GM19023 (cell line): ENCODE measurements at regions not wholly inside any gene's neighbourhood (a gene's known extent, or its start where the extent isn't known, plus 50 kb on each side); places are given as distances from the start of the nearest gene placed in this dataset.
"Not testable (repeated sequence)": the region's sequence is repeated elsewhere in the genome, so short reads cannot be mapped to it uniquely, and the experiment has no call there.

Experiments
- ATAC-seq: cut with Tn5 transposase; IDR thresholded peaks from one replicate; pipeline ENCODE4 v1.9.1; 2021; ENCODE audit warnings: mild to moderate bottlenecking, moderate library complexity; ENCODE audit not compliant: unreplicated experiment

DNA sequence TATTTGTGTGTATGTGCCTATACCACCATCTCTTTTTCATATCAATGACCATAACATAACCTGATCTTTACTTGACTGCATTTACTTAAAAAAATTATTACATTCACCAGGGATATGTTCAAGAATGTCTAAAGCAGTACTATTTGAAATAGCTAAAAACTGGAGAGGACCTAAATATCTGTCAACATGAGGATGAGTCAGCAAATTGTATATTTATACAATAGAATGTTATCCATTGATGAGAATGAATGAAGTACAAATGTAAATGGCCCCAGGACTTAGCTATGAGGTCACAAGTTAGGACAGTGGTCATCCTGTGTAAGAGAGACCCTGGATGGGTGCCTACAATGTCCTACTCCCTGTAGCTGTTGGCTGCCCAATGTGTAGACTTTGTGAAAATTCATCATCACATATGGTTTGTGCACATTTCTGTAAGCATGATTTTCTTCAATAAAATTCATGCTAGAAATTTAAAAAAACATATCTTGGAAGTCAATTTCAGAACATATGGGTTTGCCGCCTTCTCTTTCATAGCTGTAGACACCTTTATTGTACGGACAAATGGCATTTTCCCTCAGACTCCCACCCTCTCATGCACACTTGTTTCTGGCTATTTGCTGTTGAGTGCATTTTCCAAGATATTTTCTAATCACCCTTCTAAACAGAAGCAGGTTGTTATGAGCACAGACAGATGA lies 202.4 kb downstream of the CDH26 start:
- no peak for ATAC-seq

DNA sequence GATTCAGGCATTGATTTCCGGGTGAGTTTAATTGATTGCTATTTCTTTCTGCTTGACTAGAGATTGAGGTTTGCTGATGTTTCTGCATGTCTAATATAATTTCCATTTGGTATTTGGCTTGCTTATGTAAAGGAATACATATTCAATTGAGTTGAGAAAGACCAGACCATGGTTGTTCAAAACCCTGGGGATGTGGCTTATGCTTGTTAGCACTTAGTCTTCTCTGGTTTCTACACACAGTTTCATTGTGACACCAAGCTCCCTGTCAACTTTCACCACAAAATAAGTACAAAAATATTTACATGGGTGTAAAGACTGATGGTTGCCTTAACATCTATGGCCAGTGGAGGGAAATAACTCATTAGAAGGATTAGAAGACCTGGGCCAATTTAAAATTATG lies 209.6 kb downstream of the CDH26 start:
- no peak for ATAC-seq

DNA sequence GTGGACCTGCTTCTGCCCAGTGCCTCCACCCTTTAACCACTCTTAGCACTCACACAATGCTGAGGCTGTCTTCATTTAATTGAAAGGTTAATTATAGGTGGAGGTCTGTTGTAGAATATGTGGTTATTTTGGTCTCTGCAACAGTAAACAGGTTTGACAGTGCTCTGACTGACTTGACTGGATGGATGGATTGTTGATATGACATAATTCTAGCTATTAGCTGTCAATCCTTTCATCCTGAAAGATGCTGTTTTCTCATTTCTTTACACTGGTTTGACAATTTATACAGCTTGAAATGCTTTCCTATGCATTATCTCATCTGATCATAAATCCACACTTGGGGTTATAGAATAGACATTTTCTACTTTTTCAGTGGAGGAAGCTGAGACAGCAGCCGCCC lies 210.7 kb downstream of the CDH26 start:
- no peak for ATAC-seq

DNA sequence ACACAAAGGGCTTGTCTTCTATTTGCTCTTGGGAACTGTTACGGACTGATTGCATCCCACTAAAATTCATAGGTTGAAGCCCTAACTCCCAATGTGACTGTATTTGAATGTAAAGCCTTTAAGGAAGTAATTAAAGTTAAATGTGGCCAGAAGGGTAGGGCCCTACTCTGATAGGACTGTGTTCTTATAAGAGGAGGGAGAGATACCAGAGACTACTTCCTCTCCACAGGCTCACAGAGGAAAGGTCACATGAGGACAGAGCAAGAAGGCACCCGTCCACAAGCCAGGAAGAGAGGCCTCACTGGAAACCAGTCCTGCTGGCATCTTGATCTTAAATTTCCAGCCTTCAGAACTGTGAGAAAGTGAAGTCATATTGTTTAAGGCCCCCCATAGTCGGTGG lies 211.9 kb downstream of the CDH26 start:
- no peak for ATAC-seq

DNA sequence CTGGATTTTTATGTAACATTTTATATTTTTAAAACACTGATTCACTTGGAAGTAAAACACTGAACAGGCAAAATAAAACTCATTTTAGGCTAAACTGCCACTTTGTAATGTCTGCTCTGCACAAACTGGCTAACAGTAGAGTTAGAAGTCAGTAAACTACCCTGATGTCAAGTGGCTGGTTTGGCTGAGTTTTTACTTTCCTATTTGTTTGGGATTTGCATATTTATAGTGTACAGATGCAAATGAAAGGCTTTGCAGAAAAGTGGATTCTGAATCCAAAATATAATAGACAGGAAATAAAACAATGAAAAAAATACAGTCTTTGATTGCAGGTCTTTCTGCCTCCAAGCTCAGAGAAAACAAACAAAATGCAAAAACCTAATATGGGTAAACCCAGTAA lies 213.1 kb downstream of the CDH26 start:
- no peak for ATAC-seq

DNA sequence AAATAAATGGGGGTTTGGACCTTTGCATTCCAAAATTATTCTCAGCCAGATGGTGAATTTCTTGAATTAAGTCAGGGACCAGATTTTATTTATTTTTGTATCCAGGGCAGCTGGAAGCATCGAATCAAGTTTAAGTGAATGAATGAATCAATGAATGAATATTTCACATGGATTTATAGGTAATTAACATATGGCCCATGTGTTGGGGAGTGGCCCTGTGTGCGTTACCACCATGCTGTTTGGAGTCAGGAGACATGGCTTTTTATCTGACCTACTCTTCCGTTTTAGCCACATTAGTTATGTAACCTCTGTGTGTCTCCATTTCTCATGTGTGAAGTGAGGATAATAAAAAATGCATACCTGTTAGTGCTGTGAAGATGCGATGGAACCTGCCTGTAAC lies 213.5 kb downstream of the CDH26 start:
- no peak for ATAC-seq

DNA sequence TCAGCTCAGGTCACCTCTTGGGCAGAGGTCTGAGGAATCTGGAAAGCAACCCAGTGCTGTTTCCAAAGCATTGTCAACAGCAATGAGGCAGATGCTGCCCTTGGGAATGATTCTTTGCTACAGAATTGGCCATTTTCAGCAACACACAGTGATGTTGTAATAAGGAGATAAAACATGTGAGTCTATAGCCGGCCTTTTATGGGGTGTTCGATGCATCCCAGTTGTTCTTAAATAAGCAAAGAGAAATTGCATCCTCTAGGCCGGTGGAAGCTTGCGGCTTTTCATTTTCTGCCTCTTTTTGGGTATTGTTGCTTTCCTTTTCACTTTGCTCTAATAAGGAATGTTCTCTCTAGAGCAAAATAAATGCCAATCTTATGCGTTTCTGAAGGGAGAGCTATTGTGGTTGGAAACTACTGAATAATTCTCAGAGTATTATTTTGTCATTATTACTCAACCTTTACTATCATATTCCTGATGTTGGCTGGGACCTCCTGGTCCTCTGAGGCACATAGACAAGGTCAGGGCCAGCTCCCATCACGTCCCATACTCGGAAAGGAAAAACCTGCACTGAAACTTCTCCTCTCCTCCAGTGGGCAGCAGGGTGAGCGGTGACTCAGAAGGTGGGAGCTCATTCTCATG lies 214.2 kb downstream of the CDH26 start:
- ATAC-seq = no peak

DNA sequence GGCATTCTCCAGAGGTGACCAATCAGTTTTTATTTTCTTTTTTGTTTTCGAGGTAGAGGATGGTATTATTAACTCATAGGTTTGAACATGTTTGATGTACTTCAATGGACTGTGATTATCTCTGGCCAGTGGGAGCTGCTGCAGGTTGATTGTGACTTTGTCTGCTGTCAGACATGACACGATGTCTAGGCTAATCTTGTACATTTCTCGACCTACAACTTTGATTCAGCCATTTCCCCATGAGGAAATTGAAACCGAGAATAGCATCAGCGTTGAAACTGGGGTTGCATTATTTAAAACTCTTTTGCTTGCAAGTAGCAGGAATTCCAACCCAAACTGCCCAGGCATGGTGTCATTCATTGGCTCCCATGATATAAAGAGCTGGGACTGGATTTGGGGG lies 218.9 kb downstream of the CDH26 start:
- ATAC-seq = no peak

DNA sequence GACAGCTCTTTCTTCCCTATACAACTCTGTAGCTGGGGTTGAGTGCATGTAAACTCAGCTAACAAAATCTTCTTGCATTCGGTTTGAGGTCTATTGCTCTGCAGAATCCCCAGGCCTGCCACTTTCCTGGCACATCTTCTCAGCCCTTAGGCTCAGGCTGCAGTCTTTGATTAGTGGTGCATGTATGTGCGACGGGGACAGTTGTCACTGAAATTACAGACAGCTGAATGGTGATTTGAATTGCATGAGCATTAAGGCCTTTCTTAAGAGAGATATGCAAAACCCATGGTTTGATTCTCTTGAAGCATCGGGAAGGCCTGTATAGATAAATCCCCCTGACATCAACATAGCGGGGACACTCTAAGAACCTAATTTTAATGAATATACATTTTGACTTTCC lies 222.8 kb downstream of the CDH26 start:
- ATAC-seq = no peak

DNA sequence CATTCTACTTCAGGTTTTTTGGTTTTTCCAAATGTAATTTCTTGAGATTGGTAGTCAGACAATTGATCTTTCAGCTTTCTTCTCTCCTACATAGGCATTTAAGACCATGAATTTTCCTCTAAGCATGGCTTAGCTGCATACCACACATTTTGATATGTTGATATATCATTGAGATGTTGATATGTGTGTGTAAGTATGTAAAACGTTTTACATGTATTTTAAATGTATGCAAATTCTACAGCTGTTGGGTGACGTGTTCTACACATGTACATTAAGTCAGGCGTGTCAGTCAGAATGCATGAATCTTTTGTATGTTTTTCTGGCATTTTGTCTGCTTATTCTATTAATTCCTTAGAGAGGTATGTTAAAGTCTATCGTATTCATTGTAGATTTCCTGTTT lies 228.2 kb downstream of the CDH26 start:
- no peak for ATAC-seq

DNA sequence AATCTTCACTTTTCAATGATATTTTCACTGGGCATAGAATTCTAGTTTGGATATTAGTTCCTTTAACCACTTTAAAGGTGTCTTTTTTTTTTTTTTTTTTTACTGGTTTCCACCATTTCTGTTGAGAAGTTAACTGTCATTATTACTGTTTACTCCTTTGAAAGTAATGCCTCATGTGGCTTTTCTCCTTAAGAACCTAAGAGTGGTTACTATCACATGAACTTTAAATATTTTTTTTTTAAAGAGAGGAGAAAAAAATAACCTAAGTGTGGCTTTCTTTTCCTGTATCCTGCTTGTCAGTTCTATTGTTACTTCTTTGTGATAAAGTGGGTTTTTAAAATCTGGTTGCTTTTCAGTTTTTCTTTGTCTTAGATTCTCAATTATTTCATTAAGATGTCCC lies 229.5 kb downstream of the CDH26 start:
- no peak for ATAC-seq

DNA sequence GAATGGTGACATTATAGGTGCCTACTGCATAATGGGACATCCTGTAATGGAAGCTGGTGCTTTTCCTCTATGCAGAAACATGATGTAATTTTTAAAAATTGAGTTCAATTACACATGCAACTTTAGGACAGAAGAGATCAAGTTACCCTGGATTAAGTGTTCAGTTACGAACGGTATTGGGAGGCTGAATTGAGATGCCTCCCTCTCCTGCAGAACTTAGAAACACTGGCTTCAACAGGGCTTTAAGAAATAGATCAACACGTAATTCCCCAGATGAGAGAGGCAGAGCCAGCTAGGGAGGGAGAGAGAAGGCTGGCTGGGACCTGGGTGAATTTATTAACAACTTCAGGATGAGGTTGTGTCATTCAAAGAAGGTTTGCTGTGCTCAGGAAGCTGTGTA lies 232.8 kb downstream of the CDH26 start:
- ATAC-seq = no peak

DNA sequence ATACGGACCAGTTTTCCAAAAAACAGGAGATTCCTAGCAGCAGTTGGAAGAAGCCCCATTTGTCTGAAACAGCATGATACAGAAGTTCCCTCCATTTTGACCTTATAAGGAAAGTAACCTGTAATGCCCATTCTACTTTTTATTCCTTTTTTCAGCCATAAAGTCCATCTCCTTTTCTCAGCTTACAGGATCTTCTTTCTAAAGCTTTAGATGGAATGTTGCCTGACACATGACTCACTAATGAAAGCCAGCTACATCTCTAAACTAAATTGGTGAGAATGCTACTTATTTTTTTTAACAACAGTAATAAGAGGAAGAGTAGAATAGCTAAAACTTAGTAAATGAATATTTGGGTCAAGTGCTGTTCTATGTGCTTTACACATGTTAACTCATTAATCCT lies 234.1 kb downstream of the CDH26 start:
- ATAC-seq = no peak

DNA sequence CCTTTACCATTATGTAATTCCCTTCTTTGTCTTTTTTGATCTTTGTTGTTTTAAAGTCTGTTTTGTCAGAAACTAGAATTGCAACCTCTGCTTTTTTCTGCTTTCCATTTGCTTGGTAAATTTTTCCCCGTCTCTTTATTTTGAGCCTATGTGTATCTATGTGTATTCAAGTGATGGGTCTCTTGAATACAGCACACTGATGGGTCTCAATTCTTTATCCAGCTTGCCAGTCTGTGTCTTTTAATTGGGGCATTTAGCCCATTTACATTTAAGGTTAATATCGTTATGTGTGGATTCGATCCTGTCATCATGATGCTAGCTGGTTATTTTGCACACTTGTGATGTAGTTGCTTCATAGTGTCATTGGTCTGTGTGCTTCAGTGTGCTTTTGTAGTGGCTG lies 240.9 kb downstream of the CDH26 start:
- ATAC-seq = not testable (repeated sequence)

DNA sequence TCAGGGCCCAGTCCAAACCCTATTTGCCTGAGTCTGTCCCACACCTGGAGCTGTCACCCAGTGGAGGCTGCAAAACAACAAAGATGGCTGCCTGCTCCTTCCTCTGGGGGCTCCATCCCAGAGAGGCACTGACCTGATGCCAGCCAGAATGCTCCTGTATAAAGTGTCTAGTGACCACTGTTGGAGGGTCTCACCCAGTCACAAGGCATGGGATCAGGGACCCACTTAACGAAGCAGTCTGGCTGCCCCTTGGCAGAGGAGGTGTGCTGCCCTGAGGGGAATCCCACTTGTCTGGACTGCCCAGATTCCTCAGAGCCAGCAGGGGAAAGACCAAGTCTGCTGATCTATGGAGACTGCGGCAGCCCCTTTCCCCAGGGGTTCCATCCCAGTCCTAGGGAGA lies 241.6 kb downstream of the CDH26 start:
- ATAC-seq = no peak

DNA sequence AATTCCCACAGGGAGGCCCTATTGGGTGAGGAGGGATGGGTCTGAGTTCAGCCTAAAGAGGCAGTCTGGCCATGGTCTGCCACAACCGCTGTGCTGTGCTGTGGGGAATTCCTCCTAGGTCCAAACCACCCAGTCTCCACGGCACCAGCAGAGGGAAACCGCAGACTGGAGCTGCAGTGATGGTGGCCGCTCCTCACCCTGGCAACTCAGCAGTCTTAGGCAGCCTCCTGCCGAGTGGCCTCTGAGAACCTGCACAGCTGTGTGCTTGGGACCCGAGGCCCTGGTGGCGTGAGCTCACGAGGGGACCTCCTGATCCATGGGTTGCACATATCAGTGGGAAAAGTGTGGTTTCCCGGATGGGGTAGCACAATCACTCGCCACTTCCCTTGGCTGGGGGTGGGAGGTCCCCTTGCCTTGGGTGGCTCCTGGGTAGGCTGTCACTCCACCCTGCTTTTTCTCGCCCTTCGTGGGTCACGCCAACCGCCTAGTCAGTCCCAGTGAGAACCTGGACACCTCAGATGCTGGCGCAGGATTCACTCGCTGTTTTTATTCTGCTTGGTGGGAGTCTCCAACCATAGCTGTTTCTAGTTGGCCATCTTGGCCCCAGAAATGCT lies 242.2 kb downstream of the CDH26 start:
- ATAC-seq = no peak

DNA sequence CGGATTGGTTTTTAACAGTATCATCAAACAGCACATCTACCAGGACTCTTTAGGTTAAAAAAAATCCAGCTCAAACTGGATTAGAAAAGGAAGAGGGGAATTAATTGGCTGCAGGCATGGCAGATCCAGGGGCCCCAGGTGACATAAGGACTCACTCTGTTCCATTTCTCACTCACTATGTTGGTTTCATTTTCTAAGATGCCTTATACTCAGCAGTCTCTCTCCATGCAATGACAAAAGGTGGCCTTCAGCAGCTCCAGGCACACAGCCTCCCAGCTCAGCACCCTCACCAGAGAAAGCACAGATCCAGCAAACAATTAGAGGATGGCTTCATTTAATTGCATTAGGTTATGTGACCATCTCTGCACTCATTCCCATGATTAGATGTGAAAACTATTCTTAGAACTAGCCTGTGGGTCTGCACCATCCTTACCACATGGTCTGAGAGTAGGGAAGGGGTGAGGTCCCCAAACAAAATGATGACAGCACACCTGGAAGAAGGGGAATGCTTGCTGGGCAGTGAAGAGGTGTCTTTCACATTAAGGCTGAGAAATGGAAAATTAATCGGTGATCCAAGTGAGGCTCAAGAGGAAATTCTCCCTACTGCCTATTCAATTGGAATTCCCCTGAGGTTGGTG lies 243.1 kb downstream of the CDH26 start:
- ATAC-seq = no peak

DNA sequence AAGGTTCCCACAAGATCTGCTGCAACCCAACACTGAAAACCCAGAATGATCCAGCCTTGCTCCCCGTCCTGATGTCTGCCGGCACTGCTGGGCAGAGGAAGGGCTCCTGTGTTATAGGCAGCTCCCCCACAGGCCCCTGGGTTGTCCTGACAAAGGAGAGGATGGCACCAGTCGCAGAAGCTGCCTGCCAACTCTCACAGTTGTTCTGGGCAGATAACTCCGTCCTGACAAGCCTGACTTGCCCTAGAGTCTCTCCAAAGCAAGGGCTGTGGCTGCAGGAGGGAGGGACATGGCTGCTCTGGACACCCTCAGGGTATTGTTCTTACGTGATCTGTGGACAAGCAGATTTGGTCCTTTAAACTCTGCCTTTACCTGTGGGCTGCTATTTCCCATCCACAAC lies 243.8 kb downstream of the CDH26 start:
- no peak for ATAC-seq

DNA sequence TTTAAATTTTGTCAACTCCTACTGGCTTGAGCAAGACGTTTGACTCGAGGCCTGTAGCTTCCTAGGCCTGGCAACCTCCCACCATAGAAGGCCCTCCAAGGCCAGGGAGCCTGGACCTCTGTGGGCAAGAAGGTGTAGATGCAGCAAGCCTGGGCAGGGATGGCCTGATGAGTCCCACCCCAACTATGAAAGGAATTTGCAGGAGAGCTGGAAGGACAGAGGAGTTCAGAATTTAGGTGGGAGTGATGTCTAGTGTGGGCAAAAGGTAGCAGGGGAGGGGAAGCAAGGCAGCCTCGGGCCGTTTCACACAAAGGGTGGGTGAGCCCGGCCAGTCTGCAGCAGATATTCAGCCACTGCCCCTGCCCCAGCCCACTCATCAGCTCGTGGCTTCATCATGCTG lies 245.2 kb downstream of the CDH26 start:
- ATAC-seq = no peak

DNA sequence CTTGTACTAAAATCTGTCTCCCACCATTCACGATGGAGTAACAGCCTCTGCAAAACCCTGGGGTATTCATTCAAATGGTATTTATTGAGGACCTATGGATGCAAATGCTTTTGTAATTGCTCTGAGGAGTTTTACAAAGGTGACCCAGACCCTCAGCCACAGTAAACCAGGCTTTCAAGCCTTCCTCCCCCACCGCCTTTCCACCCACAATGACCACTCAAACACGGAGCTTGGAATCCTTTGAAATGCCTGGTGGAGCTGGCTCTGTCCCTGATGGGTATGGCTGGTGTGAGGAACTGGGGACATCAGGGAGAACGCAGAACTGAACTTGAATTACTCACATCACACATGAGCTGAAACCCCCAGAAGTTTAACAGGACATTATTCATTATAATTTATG lies 246.4 kb downstream of the CDH26 start:
- no peak for ATAC-seq

DNA sequence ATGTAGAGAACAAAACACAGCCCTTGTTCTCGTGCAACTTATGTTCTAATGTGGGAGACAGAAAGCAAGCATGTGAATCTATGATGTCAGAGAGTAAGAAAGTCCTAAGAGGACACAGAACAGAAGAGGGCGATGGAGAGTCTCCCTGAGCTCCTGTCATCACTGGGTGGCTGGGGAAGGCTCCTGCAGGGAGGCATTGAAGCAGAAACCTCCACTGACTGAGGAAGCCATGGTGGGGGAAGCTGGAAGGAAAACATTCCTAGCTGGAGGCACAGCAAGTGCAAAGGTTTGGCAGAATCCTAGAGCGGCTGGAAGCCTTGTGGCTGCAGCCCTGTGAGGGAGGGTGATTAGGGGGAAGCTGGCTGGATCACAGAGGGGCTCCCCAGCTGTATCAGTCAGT lies 248.0 kb downstream of the CDH26 start:
- ATAC-seq = no peak

DNA sequence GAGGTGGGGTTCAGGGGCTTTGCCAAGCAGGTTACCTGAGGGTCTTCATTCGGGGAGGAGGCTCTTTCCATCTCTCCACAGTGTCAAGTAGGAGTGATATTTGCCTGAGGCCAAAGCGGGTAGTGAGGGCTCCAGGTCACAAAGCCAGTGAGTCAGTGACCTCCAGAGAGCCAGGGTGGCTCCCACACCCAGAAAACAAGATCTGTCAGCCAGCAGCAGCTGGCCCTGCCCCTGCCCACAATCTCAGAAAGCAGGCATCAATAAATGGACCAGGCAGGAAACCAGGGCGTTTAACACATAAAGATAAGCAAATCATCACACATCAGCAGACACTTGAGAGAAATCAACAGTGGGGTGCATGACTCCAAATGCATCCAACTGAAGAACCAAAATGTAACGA lies 250.8 kb downstream of the CDH26 start:
- no peak for ATAC-seq
